Astrocyte of the hippocampus (primary cell): ENCODE measurements at regions not wholly inside any gene's neighbourhood (a gene's known extent, or its start where the extent isn't known, plus 50 kb on each side); places are given as distances from the start of the nearest gene placed in this dataset.

ENCODE experiments used
- DNase-seq: peaks from one replicate; pipeline ENCODE4 v3.0.0; 2011; ENCODE audit warnings: low read depth, low spot score

GRCh38 chr18:44536046-44536445 lies 144.6 kb upstream of the SETBP1 start:
- peak; percentile 65 for DNase-seq

- no peak for DNase-seq
Observed at GRCh38 chr18:44536619-44537018, 144.1 kb upstream of the SETBP1 start.

- peak; percentile 95 for DNase-seq
Observed at GRCh38 chr18:44537526-44537925, 143.2 kb upstream of the SETBP1 start.

- no peak for DNase-seq
Observed at GRCh38 chr18:44539926-44540325, 140.8 kb upstream of the SETBP1 start.

- peak; percentile 37 for DNase-seq
Observed at GRCh38 chr18:44541159-44541558, 139.5 kb upstream of the SETBP1 start.

- no peak for DNase-seq
Observed at GRCh38 chr18:44541781-44542180, 138.9 kb upstream of the SETBP1 start.

GRCh38 chr18:44543387-44543786 lies 137.3 kb upstream of the SETBP1 start:
- no peak for DNase-seq

GRCh38 chr18:44545359-44545985 lies 135.2 kb upstream of the SETBP1 start:
- DNase-seq = no peak

GRCh38 chr18:44546954-44547353 lies 133.7 kb upstream of the SETBP1 start:
- no peak for DNase-seq

- peak; percentile 64 for DNase-seq
Observed at GRCh38 chr18:44548291-44549221, 132.1 kb upstream of the SETBP1 start.

- no peak for DNase-seq
Observed at GRCh38 chr18:44552706-44553105, 128.0 kb upstream of the SETBP1 start.

- DNase-seq = no peak
Observed at GRCh38 chr18:44556296-44556695, 124.4 kb upstream of the SETBP1 start.

- no peak for DNase-seq
Observed at GRCh38 chr18:44557616-44558151, 123.0 kb upstream of the SETBP1 start.

GRCh38 chr18:44558767-44559166 lies 121.9 kb upstream of the SETBP1 start:
- no peak for DNase-seq

- DNase-seq = no peak
Observed at GRCh38 chr18:44562986-44563385, 117.7 kb upstream of the SETBP1 start.

GRCh38 chr18:44564922-44565321 lies 115.8 kb upstream of the SETBP1 start:
- DNase-seq = peak; percentile 88

- DNase-seq = peak; percentile 80
Observed at GRCh38 chr18:44568342-44568741, 112.3 kb upstream of the SETBP1 start.

- DNase-seq = no peak
Observed at GRCh38 chr18:44568986-44569385, 111.7 kb upstream of the SETBP1 start.

GRCh38 chr18:44569391-44570055 lies 111.2 kb upstream of the SETBP1 start:
- DNase-seq = no peak

- no peak for DNase-seq
Observed at GRCh38 chr18:44579028-44579702, 101.5 kb upstream of the SETBP1 start.

GRCh38 chr18:44579745-44580144 lies 100.9 kb upstream of the SETBP1 start:
- DNase-seq = no peak

GRCh38 chr18:44580159-44580558 lies 100.5 kb upstream of the SETBP1 start:
- DNase-seq = no peak
